ENCODE measurements at regions not wholly inside any gene's neighbourhood (a gene's known extent, or its start where the extent isn't known, plus 50 kb on each side); places are given as distances from the start of the nearest gene placed in this dataset.
"Not testable (repeated sequence)": the region's sequence is repeated elsewhere in the genome, so short reads cannot be mapped to it uniquely, and the experiment has no call there.

- DNase-seq (ENCODE audit: low spot score), result no peak
- ATAC-seq, result no peak
Observed at GRCh38 chr11:109668973-109669634, 247.1 kb downstream of the C11orf87 start.

GRCh38 chr11:109677231-109677630 lies 255.2 kb downstream of the C11orf87 start:
- ATAC-seq (no peak), DNase-seq (ENCODE audit: low spot score) (no peak)

- DNase-seq (ENCODE audit: low spot score) (no peak), ATAC-seq (no peak)
Observed at GRCh38 chr11:109677876-109678275, 255.9 kb downstream of the C11orf87 start.

- ATAC-seq, result no peak
- DNase-seq (ENCODE audit: low spot score), result no peak
Observed at GRCh38 chr11:109680127-109680526, 258.1 kb downstream of the C11orf87 start.

- ATAC-seq; DNase-seq (ENCODE audit: low spot score): not testable (repeated sequence)
Observed at GRCh38 chr11:109682788-109683187, 260.8 kb downstream of the C11orf87 start.

- ATAC-seq (no peak), DNase-seq (ENCODE audit: low spot score) (no peak)
Observed at GRCh38 chr11:109695696-109696095, 273.7 kb downstream of the C11orf87 start.

- DNase-seq (ENCODE audit: low spot score) (no peak), ATAC-seq (no peak)
Observed at GRCh38 chr11:109696191-109696897, 274.4 kb downstream of the C11orf87 start.

GRCh38 chr11:109697140-109697843 lies 275.3 kb downstream of the C11orf87 start:
- ATAC-seq (peak; percentile 95), DNase-seq (ENCODE audit: low spot score) (no peak)

GRCh38 chr11:109698237-109698636 lies 276.2 kb downstream of the C11orf87 start:
- no peak for ATAC-seq
- no peak for DNase-seq (ENCODE audit: low spot score)

- ATAC-seq (no peak), DNase-seq (ENCODE audit: low spot score) (no peak)
Observed at GRCh38 chr11:109704432-109704831, 282.4 kb downstream of the C11orf87 start.

GRCh38 chr11:109706945-109707344 lies 285.0 kb downstream of the C11orf87 start:
- ATAC-seq (no peak), DNase-seq (ENCODE audit: low spot score) (no peak)

- DNase-seq (ENCODE audit: low spot score) (no peak), ATAC-seq (peak; percentile 28)
Observed at GRCh38 chr11:109707411-109707810, 285.4 kb downstream of the C11orf87 start.

GRCh38 chr11:109708184-109708583 lies 286.2 kb downstream of the C11orf87 start:
- no peak for ATAC-seq
- DNase-seq (ENCODE audit: low spot score), result no peak

- DNase-seq (ENCODE audit: low spot score), result not testable (repeated sequence)
Observed at GRCh38 chr11:109714444-109714843, 292.5 kb downstream of the C11orf87 start.

GRCh38 chr11:109715424-109715823 lies 293.4 kb downstream of the C11orf87 start:
- DNase-seq (ENCODE audit: low spot score); ATAC-seq: not testable (repeated sequence)

More at GRCh38 chr11:109714444-109714843, 292.5 kb downstream of the C11orf87 start:
- ATAC-seq, result not testable (repeated sequence)

- ATAC-seq (no peak), DNase-seq (ENCODE audit: low spot score) (no peak)
Observed at GRCh38 chr11:109726061-109726460, 304.1 kb downstream of the C11orf87 start.

- ATAC-seq (no peak), DNase-seq (ENCODE audit: low spot score) (no peak)
Observed at GRCh38 chr11:109728056-109728455, 306.1 kb downstream of the C11orf87 start.

GRCh38 chr11:109729761-109730160 lies 307.8 kb downstream of the C11orf87 start:
- ATAC-seq (no peak), DNase-seq (ENCODE audit: low spot score) (no peak)

- ATAC-seq, result no peak
Observed at GRCh38 chr11:109730669-109731068, 308.7 kb downstream of the C11orf87 start.

GRCh38 chr11:109731451-109731850 lies 309.5 kb downstream of the C11orf87 start:
- no peak for DNase-seq (ENCODE audit: low spot score)
- no peak for ATAC-seq

More at GRCh38 chr11:109730669-109731068, 308.7 kb downstream of the C11orf87 start:
- DNase-seq (ENCODE audit: low spot score), result no peak

GRCh38 chr11:109733245-109733644 lies 311.3 kb downstream of the C11orf87 start:
- ATAC-seq, result no peak

GRCh38 chr11:109734566-109734965 lies 312.6 kb downstream of the C11orf87 start:
- no peak for DNase-seq (ENCODE audit: low spot score)
- ATAC-seq, result no peak

More at GRCh38 chr11:109733245-109733644, 311.3 kb downstream of the C11orf87 start:
- DNase-seq (ENCODE audit: low spot score), result no peak
